GM19372 (cell line): ENCODE measurements at regions not wholly inside any gene's neighbourhood (a gene's known extent, or its start where the extent isn't known, plus 50 kb on each side); places are given as distances from the start of the nearest gene placed in this dataset.

Experiments
- ATAC-seq: cut with Tn5 transposase; IDR thresholded peaks from one replicate; pipeline ENCODE4 v1.9.1; 2021; ENCODE audit warnings: mild to moderate bottlenecking, low read depth, moderate library complexity; ENCODE audit not compliant: unreplicated experiment

DNA sequence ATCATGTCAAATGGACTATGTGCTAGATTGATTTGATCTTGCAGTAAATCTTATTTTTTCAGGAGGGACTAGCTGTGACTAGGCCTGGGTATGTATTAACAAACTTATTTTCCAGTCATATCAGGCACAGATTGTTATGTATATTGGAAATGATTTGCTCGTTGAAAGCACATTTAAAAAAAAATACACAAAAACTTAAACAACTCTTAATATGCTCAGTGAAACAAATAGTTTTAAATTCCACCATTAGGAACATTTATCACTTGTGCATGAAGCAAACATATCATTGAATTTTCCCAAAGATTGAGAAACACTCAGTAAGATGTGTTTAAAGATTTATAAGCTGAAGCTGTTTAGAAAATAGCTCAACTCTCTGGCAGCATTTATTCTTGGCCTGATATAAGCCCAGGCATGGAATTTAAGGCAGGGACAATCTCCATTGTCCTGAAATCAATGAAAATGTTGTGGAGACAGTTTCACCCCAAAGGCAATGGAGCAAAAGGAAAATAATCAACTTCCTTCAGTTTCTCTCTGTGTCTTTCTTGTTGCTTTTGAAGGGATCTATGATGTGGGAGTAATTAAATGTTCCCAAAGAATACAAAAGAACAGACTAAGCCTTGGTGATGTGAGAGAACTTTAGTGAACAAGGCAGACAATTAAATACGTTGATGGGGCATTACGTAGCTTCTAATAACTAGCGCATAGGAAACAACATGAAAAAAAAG, 250.3 kb downstream of the GPR37 start:
- ATAC-seq: no peak

DNA sequence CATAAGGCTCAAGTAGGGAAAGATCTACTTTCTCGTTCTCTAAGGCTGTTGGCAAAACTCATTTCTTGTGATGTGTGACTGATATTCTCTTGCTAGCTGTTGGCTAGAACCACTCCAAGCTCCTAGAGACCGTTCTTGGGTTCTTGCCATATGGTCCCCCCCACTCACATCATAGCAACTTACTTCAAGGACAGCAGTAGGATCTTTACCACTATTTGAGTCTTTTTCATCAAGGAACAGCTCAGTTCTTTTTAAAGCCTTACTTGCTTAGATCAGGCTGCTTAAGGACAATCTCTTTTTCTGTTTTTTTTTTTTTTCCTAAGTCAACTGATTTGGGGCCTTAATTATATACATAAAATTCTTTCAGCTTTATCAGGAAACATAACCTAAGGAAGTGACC, 251.1 kb downstream of the GPR37 start:
- no peak for ATAC-seq

DNA sequence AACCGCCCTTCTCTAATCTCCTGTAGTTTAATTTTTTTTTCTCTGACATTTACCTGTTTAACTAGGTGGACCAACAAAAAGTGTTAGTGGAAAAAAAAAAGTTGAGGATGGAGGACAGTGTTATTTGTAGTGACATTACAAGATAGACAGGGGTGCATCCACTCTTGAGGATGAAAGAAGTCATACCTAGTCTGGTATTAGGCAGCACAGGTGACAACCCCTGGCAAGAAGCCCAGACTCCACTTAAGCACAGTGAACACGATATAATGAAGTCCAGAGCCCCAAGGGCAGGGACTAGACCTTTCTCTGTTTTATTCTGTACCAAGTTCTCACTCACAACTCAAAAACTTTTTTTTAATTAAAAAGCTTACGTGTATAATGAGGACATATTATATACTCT, 268.4 kb downstream of the GPR37 start:
- no peak for ATAC-seq

DNA sequence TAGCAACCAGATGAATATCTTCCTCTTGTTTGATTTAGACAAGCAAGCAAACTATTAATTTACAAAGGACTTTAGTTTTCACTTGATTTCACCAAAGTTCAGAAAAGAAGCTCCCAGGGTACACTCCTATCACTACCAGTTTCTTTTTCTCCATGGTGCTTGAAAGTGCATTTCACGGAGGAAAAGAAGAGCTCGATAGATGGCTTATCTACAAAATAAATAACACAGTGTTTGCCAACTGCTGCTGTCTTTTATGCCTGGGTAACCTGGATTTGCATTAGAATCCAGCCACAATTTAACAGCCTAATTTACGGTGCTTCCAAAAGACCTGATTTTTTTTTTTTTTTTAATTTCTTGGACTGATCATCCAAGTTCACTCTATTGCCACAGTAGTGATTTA, 275.7 kb downstream of the GPR37 start:
- no peak for ATAC-seq

DNA sequence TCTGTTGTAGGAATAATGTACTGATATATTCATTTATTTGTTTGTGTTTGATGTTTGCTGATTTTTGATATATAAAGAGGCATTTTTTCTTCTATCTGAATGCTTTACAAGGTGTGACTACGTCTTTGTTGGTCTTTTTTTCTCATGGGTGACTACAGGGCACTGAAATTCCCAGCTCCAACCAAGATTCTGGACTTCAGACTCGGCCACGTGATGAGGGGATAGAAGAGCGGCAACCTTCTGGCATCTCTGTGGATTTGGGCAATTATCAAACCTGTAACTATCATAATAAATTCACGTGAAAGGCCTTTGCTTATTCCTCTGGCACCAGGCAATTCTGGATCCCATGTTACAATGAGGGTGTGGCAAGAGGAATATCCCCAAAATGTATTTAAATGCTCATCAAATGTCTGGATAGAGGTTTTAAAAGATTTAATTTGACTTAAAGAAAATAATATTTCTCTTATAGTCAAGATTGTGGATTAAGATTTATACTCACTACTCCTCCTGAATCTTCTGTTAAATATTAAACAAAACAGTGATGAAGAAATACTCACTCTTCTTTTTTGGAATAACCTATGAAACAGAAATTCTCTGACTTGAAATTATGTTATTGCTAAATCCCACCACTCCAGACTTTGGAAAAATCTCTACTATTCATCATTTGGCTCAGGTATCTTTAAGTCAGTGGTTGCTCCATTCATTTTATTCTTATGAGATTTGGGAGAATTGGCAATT, 276.3 kb downstream of the GPR37 start:
- ATAC-seq: no peak

DNA sequence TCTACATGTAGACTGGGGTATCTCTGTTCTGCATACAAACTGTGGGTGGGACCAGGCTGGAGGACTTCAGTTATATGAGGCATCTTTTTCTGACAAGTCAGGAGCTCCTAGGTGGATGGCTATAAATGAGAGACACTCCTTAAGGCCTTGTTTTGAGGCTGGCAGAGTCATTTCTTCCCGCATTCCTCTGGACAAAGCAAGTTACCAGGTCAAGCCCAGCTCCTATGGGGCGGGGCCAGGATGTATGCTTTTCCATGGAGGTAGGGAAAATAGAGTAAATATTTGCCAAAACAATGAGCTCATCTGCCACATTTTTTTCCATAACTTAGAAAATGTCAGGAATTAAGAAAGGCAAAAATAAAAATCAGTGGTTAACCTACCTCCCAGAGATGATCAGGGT, 283.4 kb downstream of the GPR37 start:
- no peak for ATAC-seq

DNA sequence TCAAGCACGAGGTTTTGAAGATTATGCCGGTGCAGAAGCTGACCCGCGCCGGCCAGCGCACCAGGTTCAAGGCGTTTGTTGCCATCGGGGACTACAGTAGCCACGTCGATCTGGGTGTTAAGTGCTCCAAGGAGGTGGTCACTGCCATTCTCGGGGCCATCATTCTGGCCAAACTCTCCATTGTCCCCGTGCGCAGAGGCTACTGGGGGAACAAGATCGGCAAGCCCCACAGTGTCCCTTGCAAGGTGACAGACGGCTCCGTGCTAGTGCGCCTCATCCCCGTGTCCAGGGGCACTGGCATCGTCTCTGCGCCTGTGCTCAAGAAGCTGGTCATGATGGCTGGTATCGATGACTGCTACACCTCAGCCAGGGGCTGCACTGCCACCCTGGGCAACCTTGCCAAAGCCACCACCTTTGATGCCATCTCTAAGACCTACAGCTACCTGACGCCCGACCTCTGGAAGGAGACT, 284.7 kb downstream of the GPR37 start:
- no peak for ATAC-seq

DNA sequence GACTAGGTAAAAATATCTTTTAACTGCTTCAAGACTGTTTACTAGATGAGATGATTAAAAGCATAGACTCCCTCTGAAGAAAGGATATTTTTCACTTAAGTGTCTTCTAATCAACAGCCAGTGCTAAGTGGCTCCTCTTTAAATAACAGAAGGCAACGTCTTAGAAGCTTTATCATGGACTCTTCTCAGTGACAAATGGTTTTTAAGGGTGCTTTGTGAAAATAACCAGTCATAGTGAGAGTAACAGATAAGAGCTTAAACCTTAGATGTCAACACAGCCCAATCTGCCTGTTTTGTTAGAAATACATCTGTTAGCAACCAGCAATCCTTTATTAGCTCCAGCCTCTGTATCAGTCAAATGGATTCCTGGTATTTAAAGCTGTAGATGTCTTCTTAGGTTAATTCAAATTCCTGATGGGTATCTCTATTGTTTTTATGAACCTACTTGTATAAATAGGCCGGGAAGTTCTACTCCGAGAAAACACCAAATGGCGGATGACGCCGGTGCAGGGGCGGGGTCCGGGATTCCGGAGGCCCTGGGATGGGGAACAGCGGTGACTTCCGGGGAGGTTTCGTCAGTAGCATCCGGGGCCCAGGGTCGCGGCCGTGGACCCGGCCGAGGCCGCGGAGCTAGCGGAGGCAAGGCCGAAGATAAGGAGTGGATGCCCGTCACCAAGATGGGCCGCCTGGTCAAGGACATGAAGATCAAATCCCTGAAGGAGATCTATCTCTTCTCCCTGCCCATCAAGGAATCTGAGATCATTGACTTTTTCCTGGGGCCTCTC, 285.4 kb downstream of the GPR37 start:
- no peak for ATAC-seq

DNA sequence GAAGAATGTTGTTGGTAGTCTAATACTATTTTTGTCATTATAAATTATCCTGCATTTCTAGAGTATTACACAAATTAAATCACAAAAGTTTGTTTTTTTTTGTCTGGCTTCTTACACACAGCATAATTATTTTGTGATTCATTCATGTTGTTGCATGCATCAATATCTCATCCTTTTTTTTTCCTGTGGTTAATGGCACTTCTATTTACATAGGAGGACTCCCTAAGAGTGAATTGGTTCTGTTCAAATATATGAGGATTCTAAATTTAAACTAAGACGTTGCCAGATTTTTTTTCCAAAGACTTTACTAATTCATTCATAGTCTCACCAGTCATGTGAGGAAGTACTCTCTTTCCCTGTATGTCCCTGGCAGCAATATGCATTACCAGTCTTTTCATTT, 303.3 kb downstream of the GPR37 start:
- no peak for ATAC-seq

DNA sequence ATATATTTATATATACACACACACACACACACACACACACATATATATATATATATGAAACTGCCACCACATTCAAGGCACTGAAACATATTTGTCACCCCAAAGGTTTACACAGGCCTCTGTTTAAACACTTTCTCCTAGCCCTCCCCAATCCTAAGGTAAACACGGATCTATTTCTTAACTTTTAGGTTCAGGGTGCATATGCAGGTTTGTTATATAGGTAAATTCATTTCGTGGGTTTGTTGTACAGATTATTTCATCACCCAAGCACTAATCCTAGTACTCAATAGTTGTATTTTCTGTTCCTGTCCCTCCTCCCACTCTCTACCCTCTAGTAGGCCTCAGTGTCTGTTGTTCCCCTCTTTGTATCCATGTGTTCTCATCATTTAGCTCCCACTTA, 305.0 kb downstream of the GPR37 start:
- no peak for ATAC-seq

DNA sequence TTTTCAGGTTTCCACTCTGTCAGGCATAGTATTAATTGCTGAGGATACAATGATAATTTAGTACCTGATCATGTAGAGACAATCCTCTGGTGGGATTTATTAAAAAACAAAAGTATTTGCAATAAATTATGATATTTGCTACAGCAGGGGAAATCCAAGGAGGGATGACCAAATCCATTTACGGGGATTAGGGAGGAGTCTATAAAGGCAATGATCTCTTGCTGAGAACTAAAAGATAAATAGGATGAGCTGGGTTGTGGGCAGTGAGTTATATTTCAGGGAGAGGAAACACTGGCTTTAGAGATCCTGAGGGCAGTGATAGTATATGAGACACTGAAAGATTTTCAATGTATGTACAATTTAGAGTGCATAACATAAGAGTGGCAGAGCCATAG, 305.5 kb downstream of the GPR37 start:
- no peak for ATAC-seq

DNA sequence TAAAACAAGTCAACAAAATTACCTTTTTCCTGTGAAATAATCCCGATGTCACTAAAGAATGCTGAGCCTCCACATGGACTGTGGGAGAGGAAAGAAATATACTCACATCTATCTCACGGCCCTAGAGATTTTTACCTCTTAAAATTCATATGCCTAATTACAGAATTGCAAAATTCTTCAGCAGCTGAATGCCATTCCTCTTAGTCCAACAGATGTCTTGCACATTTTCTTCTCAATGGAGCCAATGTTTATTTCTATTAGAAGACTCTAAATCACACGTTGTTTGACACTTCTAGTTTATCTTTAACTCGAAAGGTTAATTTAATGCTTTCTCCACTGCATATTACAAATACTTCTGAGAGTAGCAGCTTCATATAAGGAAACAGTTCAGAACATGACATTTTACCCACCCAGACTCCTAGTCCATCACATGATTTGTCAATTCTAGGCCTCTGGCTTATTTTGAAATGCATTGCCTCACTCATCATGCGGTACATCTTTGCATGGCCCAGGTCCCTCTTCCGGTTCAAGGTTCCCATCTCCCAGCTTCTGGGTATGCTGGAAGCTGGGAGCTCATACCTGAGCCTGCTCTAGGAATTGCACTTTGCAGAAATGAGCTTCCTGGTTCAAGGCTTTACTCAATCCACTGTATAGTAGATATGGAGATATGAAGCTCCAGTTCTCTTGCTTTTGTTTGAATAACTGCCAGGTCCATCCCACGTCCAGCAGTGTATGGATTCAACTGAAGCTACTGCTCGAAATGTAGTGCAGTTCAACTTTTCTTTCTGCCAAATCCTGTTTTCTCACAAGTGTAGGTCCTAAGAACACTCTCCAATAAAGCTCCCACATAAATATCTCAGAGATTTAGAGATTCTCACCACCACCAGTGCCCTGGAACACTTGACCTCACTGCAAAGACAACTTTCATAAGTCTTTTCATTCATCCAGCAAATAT, 306.2 kb downstream of the GPR37 start:
- no peak for ATAC-seq

DNA sequence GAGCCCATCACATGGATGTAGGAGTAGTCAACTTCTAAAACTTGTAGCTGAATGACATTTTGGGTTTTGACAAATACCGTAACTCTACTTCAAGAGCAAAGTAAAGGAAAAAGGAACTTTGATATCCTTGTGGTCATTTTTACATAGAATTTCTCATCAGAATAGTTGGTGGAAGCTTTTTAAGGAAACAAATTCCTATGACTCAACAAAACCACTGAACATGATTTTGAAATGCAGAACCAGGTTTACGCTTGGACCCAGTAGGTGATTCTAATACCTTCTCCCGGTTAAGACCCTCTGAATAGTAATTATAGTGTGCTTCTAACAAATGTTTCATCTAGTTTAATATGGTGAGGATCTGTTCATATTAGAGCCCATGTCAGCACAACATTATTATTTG, 307.8 kb downstream of the GPR37 start:
- no peak for ATAC-seq

DNA sequence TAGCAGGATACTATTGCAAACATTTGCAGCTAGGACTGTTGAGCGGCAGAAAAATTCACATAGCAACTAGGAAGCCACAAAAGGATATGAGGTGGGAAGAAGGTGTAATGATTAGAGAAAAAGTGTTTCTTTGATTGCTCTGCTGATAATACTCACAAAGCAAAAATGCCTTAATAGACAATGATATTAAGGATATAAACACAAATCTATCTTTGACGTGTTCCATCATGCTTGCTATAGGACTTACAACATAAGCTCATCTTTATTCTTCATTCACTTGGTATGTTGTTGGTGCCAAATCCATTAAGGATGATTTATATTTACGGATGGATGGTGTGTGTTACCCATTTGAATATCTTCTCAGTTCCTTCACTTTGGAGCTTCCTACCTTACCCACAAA, 309.3 kb downstream of the GPR37 start:
- ATAC-seq: no peak

DNA sequence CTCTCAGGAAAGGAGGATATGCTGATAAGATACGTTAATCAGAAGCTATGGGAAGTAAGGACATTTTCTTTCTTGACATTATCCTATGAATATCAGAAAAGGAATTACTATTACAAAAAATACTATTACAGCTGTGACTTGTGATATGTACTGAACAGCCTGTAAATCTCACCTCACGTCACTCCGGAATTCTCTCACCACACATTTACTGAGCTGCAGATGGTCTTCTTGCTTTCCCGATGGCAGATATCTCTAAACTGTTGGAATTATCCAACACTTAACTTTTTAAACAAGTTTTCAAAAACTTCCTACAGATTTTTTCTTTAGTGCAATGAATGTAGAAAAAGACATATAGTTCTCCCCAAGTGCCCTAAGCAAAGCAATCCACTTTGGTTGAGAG, 313.4 kb downstream of the GPR37 start:
- no peak for ATAC-seq

DNA sequence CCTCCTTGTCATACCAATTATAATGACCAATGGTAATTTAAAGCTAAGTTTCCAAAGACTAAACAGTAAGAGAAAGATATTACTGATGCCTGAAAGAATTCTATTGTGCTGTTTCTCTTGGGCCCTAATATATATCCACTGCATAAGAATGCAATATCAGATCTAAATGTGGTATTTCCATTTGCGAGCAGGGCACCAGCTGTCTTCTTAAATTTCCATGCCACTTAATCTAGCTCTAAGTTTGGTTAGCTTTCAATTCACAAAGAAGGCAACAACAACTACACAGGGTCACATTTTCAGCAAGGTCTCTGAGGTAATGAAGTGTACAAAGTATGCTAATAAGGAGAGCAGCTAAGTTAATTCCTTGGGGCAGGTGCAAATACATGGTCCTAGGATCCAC, 315.7 kb downstream of the GPR37 start:
- no peak for ATAC-seq

DNA sequence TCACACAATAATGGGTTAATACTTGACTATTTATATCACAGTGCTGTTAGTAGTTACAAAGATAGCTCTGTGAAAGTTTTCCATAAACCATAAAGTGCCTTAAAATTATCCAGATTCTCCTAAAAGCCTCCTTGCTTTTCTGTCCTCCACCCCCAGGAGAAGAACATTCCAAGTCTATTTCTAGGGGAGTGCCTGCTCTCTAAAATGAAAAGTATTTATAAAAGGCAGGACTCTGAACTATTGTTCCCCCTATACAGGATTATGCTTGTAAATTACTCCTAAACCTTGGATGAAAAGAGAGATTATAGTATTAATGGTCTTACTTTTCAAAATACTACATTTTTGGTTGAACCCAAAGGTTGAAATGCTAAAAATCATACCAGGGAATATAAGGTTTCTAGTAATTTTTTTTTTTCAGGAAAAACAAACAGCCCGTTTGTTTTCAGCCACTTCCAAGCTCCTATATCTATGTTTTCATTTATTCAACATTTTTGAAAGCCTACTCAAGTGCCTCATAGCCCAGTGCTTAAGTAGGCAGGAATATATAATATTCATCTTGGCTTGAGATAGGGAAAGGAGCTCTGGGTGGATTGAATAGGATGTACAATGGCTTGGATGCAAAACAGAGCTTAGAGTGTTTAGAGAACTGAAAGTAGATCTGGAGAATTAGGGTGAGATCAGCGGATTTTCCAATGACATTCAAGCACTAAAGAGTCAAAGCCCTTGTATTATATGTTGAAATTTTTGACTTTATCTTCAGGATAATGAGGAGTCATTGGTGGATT, 320.7 kb downstream of the GPR37 start:
- no peak for ATAC-seq

DNA sequence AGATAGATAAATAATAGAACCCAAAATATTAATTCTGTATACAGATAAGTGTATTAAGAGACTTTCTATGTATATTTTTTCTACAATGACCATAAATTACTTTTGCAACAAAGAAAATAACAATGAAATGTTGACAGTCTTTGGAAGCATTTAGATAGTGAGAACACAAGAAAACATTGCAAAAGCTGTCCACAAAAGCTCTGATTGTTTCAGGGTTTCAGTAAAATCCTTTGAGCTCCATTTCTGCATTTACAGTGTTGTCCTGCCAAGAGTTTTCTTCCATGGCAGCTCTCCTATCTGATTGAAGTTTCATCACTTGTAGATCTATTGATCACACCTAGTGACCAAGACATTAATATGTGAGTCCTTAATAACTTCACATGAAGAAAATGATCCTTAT, 321.8 kb downstream of the GPR37 start:
- ATAC-seq: no peak

DNA sequence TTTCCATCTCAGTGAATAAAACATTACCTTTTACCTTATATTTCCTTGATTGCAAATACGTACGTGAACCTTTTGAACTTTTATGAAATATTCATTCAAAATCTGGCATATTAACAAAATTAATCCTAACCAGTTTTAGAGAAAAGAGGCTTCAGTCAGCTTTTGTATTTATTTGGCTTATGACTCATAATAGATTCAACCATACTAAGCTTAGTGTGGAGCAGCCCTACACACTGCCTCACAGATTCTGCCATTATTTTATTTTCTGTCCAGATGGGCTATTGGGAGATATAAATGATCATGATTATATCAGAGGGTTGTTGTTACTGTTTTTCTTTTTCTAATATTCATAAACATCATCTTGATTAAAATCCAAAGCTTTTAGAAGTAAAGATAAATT, 325.5 kb downstream of the GPR37 start:
- no peak for ATAC-seq
